ENCODE measurements at regions not wholly inside any gene's neighbourhood (a gene's known extent, or its start where the extent isn't known, plus 50 kb on each side); places are given as distances from the start of the nearest gene placed in this dataset.

- no peak for DNase-seq
Observed at GRCh38 chr10:104577163-104577562, 63.9 kb upstream of the SORCS3 start.

- no peak for DNase-seq
Observed at GRCh38 chr10:104577861-104578521, 63.1 kb upstream of the SORCS3 start.

- DNase-seq = no peak
Observed at GRCh38 chr10:104578671-104579070, 62.4 kb upstream of the SORCS3 start.

DNA sequence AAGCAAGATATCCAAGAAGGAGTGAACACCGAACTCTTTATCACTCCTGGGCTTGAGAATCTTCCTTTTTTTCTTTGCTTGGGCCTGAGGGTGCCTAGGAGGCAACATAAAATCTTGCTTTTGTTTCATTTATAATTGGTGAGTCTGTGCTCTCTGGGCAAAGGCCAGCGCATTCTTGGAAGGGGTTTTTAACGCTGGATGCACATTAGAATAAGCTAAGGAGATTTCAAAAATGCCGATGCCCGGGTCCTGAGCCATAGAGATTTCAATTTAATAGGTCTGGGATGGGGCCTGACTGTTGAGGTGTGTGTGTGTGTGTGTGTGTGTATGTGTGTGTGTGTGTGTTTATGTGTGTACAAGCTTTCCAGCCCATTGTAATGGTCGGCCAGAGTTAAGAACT lies 62.0 kb upstream of the SORCS3 start:
- DNase-seq = no peak

GRCh38 chr10:104580321-104580720 lies 60.8 kb upstream of the SORCS3 start:
- DNase-seq = no peak

DNA sequence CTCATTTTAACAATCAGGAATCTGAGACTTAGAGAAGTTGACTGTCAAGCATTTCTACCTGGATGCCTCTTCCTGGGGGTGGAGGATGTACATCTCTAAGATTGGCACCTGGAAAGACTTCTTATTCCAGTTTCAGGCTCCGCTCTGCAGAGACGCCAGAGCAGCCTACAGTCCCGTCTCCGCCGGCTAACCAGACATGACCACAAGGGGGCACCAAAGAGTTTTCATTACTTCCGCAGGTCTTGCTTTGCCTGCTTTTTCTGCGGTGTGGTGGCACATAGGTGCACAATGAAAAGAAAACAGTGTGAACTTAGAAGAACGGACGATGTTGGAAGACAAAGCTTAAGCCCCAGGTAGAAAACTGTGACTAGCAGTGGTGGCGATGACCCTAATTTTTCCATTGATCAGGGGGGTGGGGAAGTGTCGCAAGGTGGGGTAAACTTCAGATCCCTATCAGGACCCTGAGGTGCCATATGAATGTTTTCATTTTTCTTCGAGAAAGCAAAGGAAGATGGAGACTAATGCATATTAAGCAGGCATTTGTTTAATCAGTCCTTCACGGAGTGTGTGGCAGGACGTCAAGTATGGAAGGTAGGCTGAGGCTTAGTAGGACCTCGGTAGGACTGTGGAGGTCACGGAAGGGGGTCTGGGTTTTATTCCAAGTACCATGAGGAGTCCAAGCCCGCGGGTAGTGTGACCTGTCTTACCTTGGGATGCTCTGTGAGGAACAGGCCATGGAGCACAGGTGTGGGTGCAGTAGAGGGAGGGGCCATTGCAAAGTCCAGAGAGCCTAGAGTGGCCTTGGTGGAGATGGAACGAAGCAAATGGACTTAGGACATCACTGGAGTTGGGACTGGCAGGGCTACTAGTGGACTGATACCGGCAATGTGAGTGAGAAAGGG lies 60.1 kb upstream of the SORCS3 start:
- peak; percentile 76 for DNase-seq

DNA sequence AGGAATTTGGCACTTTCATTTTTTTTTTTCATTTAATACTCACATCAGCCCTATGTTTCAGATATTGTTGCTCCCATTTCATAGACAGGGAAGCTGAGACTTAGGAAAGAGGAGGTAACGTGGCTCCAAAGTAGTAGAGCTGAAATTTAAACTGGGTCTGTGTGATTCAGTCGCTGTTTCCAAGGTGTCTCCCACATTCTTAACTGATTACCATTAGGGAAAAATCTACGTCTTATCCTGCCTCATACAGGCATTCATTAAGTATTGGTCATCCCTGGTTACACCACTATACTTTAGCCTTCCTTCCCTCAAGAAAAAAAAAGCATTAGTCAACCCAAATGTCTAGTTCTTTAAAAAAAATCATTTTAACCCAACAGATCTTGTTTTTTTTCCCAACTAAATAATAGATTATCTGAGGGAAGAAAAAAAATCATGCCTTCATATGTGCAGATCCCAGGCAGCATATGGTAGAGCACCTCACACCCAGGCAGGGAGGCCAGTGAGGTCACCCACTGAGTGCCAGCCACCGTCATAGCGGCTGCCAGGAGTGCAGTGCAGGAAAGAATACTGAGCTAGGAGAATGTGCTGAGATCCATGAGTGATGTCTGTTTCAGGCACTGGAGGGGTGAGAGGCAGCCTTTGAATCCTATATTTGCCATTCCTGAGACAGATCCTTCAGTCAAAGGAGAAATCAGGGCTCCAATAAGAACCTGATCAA lies 59.0 kb upstream of the SORCS3 start:
- DNase-seq = no peak

- DNase-seq = no peak
Observed at GRCh38 chr10:104582602-104582951, 58.5 kb upstream of the SORCS3 start.

GRCh38 chr10:104582966-104583365 lies 58.1 kb upstream of the SORCS3 start:
- no peak for DNase-seq

DNA sequence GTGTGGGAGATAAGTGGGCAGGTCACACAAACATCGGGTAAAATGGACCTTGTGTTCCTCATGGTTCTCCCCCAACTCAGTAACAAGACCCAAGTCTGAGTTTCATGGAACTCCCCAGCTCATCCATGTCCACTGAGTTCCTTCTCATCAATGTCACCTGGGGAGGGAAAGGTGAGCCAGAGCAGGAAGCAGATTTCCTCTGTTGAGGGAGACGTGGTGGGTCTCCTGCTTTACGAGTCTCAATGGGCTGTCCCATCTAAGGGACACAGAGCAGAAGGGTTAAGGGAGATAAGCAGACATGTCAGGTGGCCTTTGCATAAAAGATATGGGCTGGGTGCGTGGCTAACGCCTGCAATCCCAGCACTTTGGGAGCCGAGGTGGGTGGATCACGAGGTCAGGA lies 56.5 kb upstream of the SORCS3 start:
- DNase-seq = no peak

GRCh38 chr10:104587751-104588150 lies 53.3 kb upstream of the SORCS3 start:
- no peak for DNase-seq

- no peak for DNase-seq
Observed at GRCh38 chr10:104589431-104589830, 51.7 kb upstream of the SORCS3 start.

- no peak for DNase-seq
Observed at GRCh38 chr10:104589871-104590270, 51.2 kb upstream of the SORCS3 start.

Data from DMS53 (cell line).